GM12878 (cell line): ENCODE measurements at regions not wholly inside any gene's neighbourhood (a gene's known extent, or its start where the extent isn't known, plus 50 kb on each side); places are given as distances from the start of the nearest gene placed in this dataset.
"Not testable (repeated sequence)": the region's sequence is repeated elsewhere in the genome, so short reads cannot be mapped to it uniquely, and the experiment has no call there.

Experiments
- ATAC-seq: fragments of 200-7000 bp; cut with Tn5 transposase; 3 replicates; pipeline ENCODE4 v1.9.1; 2020; ENCODE audit warnings: mild to moderate bottlenecking, moderate library complexity
- BruUV-seq: library from RNA; stranded (reverse); fragments of 400-500 nt; replicated peaks from 2 replicates; lab custom pipeline; 2021; lab: Mats Ljungman, UMichigan
- CTCF ChIA-PET: fragments of 300-600 bp; sonication (Branson Sonifier 250); formaldehyde crosslinking; extraction: SDS; loops from one replicate; lab custom pipeline; 2021; ENCODE audit warnings: inconsistent platforms; lab: Yijun Ruan, JAX
- POLR2A ChIA-PET: fragments of 350-600 bp; formaldehyde crosslinking; extraction: SDS; loops from one replicate; lab custom pipeline; 2021; ENCODE audit warnings: inconsistent platforms; lab: Charles Lee
- RAD21 ChIA-PET: fragments of 300-600 bp; sonication (Branson Sonifier 250); formaldehyde crosslinking; loops from one replicate; lab custom pipeline; 2023; ENCODE audit warnings: antibody characterized with exemption; ENCODE audit not compliant: unreplicated experiment; lab: Charles Lee
- SMC1A ChIA-PET: fragments of 300-600 bp; sonication (Branson Sonifier 250); formaldehyde crosslinking; loops from one replicate; lab custom pipeline; 2023; ENCODE audit not compliant: unreplicated experiment, uncharacterized antibody; lab: Charles Lee
- DNase-seq: peaks from one replicate; pipeline ENCODE4 v3.0.0-alpha.2; 2011; ENCODE audit warnings: low read depth, low spot score
- FAIRE-seq: peaks from 3 replicates; lab custom pipeline; 2011; peaks lifted over from hg19 to GRCh38; lab: Jason Lieb, UNC
- H2AFZ ChIP-seq: 2 replicates; pipeline ENCODE4 v1.6.0; 2011; ENCODE audit warnings: low read depth, low read length, control low read depth; ENCODE audit not compliant: control insufficient read depth
- H3K27ac ChIP-seq: 2 replicates; pipeline ENCODE4 v1.5.1; 2011; ENCODE audit warnings: control low read depth; ENCODE audit not compliant: control insufficient read depth, insufficient read depth
- H3K27me3 ChIP-seq, 2 experiments: replicated peaks in 1 of 2; 2 replicates each; pipeline versions ENCODE4 v1.6.0 to v1.6.1; 2011; ENCODE audit warnings: low read length in 1 of 2; ENCODE audit not compliant: control insufficient read depth in 2 of 2, insufficient read depth in 2 of 2
- H3K36me3 ChIP-seq, 2 experiments: 2 replicates each; pipeline ENCODE4 v1.5.1; 2011; ENCODE audit warnings: low read length in 1 of 2; ENCODE audit not compliant: control insufficient read depth in 2 of 2, insufficient read depth in 2 of 2
- H3K4me1 ChIP-seq: 2 replicates; pipeline ENCODE4 v1.6.1; 2011; ENCODE audit warnings: mild to moderate bottlenecking, low read length, moderate library complexity, mixed read lengths; ENCODE audit not compliant: control insufficient read depth, insufficient read depth
- H3K4me2 ChIP-seq: 2 replicates; pipeline ENCODE4 v1.6.0; 2011; ENCODE audit warnings: control low read depth; ENCODE audit not compliant: control insufficient read depth, insufficient read depth
- H3K4me3 ChIP-seq: fragments of 200-600 bp; sonication (generic); 2 replicates; pipeline ENCODE4 v1.5.1; 2016
- H3K79me2 ChIP-seq: 2 replicates; pipeline ENCODE4 v1.6.0; 2011; ENCODE audit warnings: low read length; ENCODE audit not compliant: control insufficient read depth, insufficient read depth
- H3K9ac ChIP-seq: 2 replicates; pipeline ENCODE4 v1.8.0; 2011; ENCODE audit warnings: low read length, control low read depth, mixed read lengths; ENCODE audit not compliant: control insufficient read depth, insufficient read depth
- H3K9me3 ChIP-seq: replicated peaks from 3 replicates; pipeline ENCODE4 v1.5.1; 2011; ENCODE audit warnings: mild to moderate bottlenecking, low read length; ENCODE audit not compliant: control insufficient read depth, insufficient read depth
- H4K20me1 ChIP-seq: 2 replicates; pipeline ENCODE4 v1.6.0; 2011; ENCODE audit not compliant: control insufficient read depth, insufficient read depth
- CHD2 ChIP-seq: IDR thresholded peaks from 2 replicates; pipeline ENCODE4 v1.6.1; 2011; ENCODE audit warnings: low read depth, low read length, improper control_type of control experiment, borderline replicate concordance
- CREB1 ChIP-seq: IDR thresholded peaks from 2 replicates; pipeline ENCODE4 v1.6.1; 2012; ENCODE audit warnings: low read depth, mild to moderate bottlenecking, inconsistent platforms
- EGR1 ChIP-seq, 2 experiments: IDR thresholded peaks; 1 replicate in 1 of 2; 2 replicates in 1 of 2; pipeline ENCODE4 v1.6.1; 2011 to 2012; ENCODE audit warnings: low read depth in 2 of 2, low read length in 2 of 2, borderline replicate concordance in 1 of 2, mild to moderate bottlenecking in 1 of 2, moderate library complexity in 1 of 2
- IRF4 ChIP-seq: IDR thresholded peaks from 2 replicates; pipeline ENCODE4 v1.6.1; 2011; ENCODE audit warnings: low read depth, low read length
- KAT2A ChIP-seq: conservative IDR thresholded peaks from 2 replicates; pipeline ENCODE4 v1.6.1; 2011; ENCODE audit warnings: low read depth, low read length; ENCODE audit not compliant: control insufficient read depth
- MEF2B ChIP-seq: fragments of 450-650 bp; IDR thresholded peaks from 2 replicates; pipeline ENCODE4 v1.6.1; 2018; ENCODE audit warnings: mild to moderate bottlenecking, moderate library complexity; ENCODE audit not compliant: partially characterized antibody, poor library complexity, severe bottlenecking
- POLR2AphosphoS2 ChIP-seq: IDR thresholded peaks from 2 replicates; pipeline ENCODE4 v1.6.1; 2011; ENCODE audit warnings: low read depth, mild to moderate bottlenecking, low read length, improper control_type of control experiment, moderate library complexity
- ZNF207 ChIP-seq: fragments of 450-650 bp; IDR thresholded peaks from 2 replicates; pipeline ENCODE4 v1.6.1; 2014; ENCODE audit warnings: antibody characterized with exemption, mild to moderate bottlenecking, borderline replicate concordance
- WGBS: methylation state at CpG from one replicate; pipeline ENCODE4 v1.1.6; 2016; ENCODE audit warnings: low lambda C conversion rate; ENCODE audit not compliant: insufficient replicate concordance, insufficient coverage; ENCODE audit errors: missing lambda C conversion rate; 5-methylcytosine and 5-hydroxymethylcytosine counted together
- in situ Hi-C: fragments of 300-500 bp; cut with MboI; formaldehyde crosslinking; loops from 9 replicates; pipeline ENCODE4 v1.14.3; 2018; ENCODE audit warnings: mixed read lengths
- intact Hi-C: fragments of 100-400 bp; cut with micrococcal nuclease; formaldehyde crosslinking; loops from one replicate; pipeline ENCODE4 v1.14.2; 2022; ENCODE audit not compliant: unreplicated experiment
- TF ChIP-seq, protein P1 (sequence below): fragments of 450-650 bp; IDR thresholded peaks from 2 replicates; pipeline ENCODE4 v1.6.1; 2017; ENCODE audit warnings: mild to moderate bottlenecking, moderate library complexity
- TF ChIP-seq, protein P2 (sequence below): fragments of 450-650 bp; IDR thresholded peaks from 2 replicates; pipeline ENCODE4 v1.6.1; 2016; ENCODE audit warnings: mild to moderate bottlenecking
- TF ChIP-seq, protein P3 (sequence below): IDR thresholded peaks from 2 replicates; pipeline ENCODE4 v1.6.1; 2011; ENCODE audit warnings: borderline replicate concordance, low read depth, mild to moderate bottlenecking, moderate library complexity, mixed read lengths, low read length; ENCODE audit not compliant: insufficient read depth; ENCODE audit errors: extremely low read length

DNA sequence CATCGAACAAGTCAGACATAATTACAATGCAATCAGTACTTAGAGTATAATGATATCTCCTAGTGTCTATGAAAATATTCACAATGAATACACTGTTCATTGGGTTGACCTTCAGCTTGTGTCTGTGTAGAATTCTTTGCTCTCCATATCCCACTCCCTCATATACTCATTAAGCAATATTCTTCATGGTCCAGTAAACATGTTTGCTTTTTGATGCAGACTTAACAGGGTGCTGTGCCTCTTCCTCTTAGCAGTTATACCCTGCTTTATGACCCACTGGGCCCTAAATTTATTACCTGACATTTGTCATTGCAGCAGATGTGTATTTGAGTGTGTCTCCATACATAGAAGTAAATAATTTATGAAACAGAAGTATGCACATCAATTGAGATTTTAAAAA, 352.5 kb upstream of the CCDC179 start (continued):
- TF ChIP-seq, protein P1, sequence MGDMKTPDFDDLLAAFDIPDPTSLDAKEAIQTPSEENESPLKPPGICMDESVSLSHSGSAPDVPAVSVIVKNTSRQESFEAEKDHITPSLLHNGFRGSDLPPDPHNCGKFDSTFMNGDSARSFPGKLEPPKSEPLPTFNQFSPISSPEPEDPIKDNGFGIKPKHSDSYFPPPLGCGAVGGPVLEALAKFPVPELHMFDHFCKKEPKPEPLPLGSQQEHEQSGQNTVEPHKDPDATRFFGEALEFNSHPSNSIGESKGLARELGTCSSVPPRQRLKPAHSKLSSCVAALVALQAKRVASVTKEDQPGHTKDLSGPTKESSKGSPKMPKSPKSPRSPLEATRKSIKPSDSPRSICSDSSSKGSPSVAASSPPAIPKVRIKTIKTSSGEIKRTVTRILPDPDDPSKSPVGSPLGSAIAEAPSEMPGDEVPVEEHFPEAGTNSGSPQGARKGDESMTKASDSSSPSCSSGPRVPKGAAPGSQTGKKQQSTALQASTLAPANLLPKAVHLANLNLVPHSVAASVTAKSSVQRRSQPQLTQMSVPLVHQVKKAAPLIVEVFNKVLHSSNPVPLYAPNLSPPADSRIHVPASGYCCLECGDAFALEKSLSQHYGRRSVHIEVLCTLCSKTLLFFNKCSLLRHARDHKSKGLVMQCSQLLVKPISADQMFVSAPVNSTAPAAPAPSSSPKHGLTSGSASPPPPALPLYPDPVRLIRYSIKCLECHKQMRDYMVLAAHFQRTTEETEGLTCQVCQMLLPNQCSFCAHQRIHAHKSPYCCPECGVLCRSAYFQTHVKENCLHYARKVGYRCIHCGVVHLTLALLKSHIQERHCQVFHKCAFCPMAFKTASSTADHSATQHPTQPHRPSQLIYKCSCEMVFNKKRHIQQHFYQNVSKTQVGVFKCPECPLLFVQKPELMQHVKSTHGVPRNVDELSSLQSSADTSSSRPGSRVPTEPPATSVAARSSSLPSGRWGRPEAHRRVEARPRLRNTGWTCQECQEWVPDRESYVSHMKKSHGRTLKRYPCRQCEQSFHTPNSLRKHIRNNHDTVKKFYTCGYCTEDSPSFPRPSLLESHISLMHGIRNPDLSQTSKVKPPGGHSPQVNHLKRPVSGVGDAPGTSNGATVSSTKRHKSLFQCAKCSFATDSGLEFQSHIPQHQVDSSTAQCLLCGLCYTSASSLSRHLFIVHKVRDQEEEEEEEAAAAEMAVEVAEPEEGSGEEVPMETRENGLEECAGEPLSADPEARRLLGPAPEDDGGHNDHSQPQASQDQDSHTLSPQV: no peak
- TF ChIP-seq CREB1: no peak

DNA sequence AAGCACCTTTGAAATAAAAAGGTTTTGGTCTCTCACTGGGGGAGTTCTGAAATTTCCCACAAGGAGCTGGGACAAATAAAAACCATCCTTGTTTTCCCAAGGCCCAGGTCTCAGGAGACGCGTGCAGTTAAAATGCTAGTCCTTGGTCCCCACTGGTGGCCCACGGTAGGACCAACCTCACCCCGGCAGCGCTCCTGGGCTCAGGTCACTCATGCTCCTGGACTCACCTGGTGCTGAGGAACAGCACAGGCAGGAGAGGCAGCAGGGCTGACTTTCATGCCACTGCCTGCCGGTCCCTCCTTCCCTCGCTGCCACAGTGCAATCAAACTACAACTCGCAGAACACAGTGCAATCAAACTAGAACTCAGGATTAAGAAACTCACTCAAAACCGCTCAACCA, 356.8 kb upstream of the CCDC179 start:
- Histone ChIP-seq H4K20me1 (no peaks in the 10 kb centered on the region), H3K36me3 (no peaks in the 10 kb centered on the region), H3K4me1 (no peaks in the 10 kb centered on the region), H3K27me3 (no peaks in the 10 kb centered on the region), H3K9ac (no peak overlapping the region), H3K4me3 (no peak overlapping the region), H3K4me2 (no peak overlapping the region), H3K9me3 (no peaks in the 10 kb centered on the region), H2AFZ (no peak overlapping the region), H3K27ac (no peak overlapping the region), H3K79me2 (no peaks in the 10 kb centered on the region)
- TF ChIP-seq, protein P2, sequence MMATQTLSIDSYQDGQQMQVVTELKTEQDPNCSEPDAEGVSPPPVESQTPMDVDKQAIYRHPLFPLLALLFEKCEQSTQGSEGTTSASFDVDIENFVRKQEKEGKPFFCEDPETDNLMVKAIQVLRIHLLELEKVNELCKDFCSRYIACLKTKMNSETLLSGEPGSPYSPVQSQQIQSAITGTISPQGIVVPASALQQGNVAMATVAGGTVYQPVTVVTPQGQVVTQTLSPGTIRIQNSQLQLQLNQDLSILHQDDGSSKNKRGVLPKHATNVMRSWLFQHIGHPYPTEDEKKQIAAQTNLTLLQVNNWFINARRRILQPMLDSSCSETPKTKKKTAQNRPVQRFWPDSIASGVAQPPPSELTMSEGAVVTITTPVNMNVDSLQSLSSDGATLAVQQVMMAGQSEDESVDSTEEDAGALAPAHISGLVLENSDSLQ: no peak
- TF ChIP-seq CHD2 (no peak), POLR2AphosphoS2 (no peak), EGR1 (IDR thresholded peaks at IDR 0.05; ENCODE audit: borderline replicate concordance in 1 of 2, low read depth in 2 of 2, low read length in 2 of 2) (no peak), IRF4 (no peak), ZNF207 (no peak), MEF2B (no peak), KAT2A (no peak)
- TF ChIP-seq, protein P3, sequence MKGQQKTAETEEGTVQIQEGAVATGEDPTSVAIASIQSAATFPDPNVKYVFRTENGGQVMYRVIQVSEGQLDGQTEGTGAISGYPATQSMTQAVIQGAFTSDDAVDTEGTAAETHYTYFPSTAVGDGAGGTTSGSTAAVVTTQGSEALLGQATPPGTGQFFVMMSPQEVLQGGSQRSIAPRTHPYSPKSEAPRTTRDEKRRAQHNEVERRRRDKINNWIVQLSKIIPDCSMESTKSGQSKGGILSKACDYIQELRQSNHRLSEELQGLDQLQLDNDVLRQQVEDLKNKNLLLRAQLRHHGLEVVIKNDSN: no peak
- SMC1A ChIA-PET: no interaction called here
- CTCF ChIA-PET: no interaction called here
- no TSS peak for BruUV-seq
- in situ Hi-C loops (no loop called here), intact Hi-C loops (no loop called here)
- ATAC-seq (no peak), FAIRE-seq (no peak), DNase-seq (no peak)
- WGBS: 43% methylated on average over 9 of the region's 9 CpGs
- RAD21 ChIA-PET: no interaction called here
- POLR2A ChIA-PET: no interaction called here

DNA sequence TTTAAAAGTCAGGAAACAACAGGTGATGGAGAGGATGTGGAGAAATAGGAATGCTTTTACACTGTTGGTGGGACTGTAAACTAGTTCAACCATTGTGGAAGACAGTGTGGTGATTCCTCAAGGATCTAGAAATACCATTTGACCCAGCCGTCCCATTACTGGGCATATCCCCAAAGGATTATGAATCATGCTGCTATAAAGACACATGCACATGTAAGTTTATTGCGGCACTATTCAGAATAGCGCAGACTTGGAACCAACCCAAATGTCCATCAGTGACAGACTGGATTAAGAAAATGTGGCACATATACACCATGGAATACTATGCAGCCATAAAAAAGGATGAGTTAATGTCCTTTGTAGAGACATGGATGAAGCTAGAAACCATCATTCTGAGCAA, 359.8 kb upstream of the CCDC179 start:
- DNase-seq, H3K4me2 ChIP-seq, H2AFZ ChIP-seq, H4K20me1 ChIP-seq, RAD21 ChIA-PET, BruUV-seq, SMC1A ChIA-PET, FAIRE-seq, POLR2A ChIA-PET, H3K9me3 ChIP-seq, H3K79me2 ChIP-seq, H3K4me3 ChIP-seq, CTCF ChIA-PET, in situ Hi-C loops, H3K36me3 ChIP-seq, ATAC-seq, H3K9ac ChIP-seq, H3K4me1 ChIP-seq, intact Hi-C loops, H3K27ac ChIP-seq, H3K27me3 ChIP-seq: not testable (repeated sequence)
- WGBS: 51% methylated on average over 3 of the region's 3 CpGs
